KOPT-K1 (cell line): ENCODE measurements at regions not wholly inside any gene's neighbourhood (a gene's known extent, or its start where the extent isn't known, plus 50 kb on each side); places are given as distances from the start of the nearest gene placed in this dataset.
"Not testable (repeated sequence)": the region's sequence is repeated elsewhere in the genome, so short reads cannot be mapped to it uniquely, and the experiment has no call there.

ENCODE experiments used
- H3K27ac ChIP-seq: fragments of 200-600 bp; sonication (generic); 2 replicates; pipeline ENCODE4 v1.5.1; 2016; ENCODE audit warnings: antibody characterized with exemption, mild to moderate bottlenecking, low read depth, low read length; ENCODE audit not compliant: poor library complexity, severe bottlenecking
- H3K36me3 ChIP-seq: fragments of 200-600 bp; sonication (generic); 2 replicates; pipeline ENCODE4 v1.5.1; 2017; ENCODE audit warnings: antibody characterized with exemption, mild to moderate bottlenecking, low read length, moderate library complexity; ENCODE audit not compliant: insufficient read depth
- H3K9me3 ChIP-seq: fragments of 200-600 bp; sonication (generic); 2 replicates; pipeline ENCODE4 v1.5.1; 2017; ENCODE audit warnings: antibody characterized with exemption, low read length, mild to moderate bottlenecking; ENCODE audit not compliant: insufficient read depth, poor library complexity, severe bottlenecking

- not testable (repeated sequence) for H3K9me3 ChIP-seq, H3K36me3 ChIP-seq
- peak overlapping the region; percentile 42 for H3K27ac ChIP-seq
Observed at GRCh38 chrY:3213183-3213582, 278.0 kb downstream of the ZFY start.

- H3K27ac ChIP-seq, result peak overlapping the region; percentile 64
- not testable (repeated sequence) for H3K9me3 ChIP-seq, H3K36me3 ChIP-seq
Observed at GRCh38 chrY:3218134-3218533, 283.0 kb downstream of the ZFY start.

- peak overlapping the region; percentile 64 for H3K27ac ChIP-seq
Observed at GRCh38 chrY:3218559-3218958, 283.4 kb downstream of the ZFY start.

DNA sequence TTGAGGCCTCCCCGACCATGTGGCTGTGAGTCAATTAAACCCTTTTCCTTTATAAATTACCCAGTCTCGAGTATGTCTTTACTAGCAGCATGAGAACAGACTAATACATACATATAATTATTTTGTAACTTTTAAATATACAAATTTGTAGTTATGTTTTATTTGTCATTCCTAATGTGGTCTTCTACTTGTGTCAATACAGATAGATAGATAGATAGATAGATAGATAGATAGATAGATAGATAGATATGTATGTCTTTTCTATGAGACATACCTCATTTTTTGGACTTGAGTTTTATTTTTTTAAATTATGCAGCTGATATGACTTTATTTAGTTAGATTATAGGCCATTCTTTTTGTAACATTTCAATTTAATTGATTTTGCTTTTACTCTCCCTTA is 316.0 kb upstream of the TGIF2LY start:
- H3K9me3 ChIP-seq, H3K27ac ChIP-seq, H3K36me3 ChIP-seq: not testable (repeated sequence)

More at GRCh38 chrY:3218559-3218958, 283.4 kb downstream of the ZFY start:
- H3K9me3 ChIP-seq, H3K36me3 ChIP-seq: not testable (repeated sequence)

GRCh38 chrY:3288063-3288462 is 290.8 kb upstream of the TGIF2LY start:
- H3K36me3 ChIP-seq, H3K9me3 ChIP-seq, H3K27ac ChIP-seq: not testable (repeated sequence)

DNA sequence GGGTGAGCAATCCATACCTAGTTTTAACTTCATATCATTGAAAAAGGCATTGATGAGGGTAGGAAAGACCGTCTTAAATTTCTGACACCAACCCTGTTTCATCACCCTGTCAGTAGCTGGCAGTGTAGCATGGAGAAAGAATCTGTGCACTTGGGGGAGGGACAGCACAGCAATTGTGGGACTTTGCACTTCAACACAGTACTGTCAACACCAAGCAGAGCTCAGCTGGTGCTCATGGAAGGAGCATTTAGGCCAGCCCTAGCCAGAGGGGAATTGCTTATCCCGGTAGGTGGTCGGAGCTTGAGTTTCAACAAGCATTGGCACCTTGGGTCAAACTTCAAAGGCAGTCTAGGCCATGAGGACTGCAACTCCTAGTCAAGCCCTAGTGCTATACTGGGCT is 281.6 kb upstream of the TGIF2LY start:
- not testable (repeated sequence) for H3K36me3 ChIP-seq, H3K27ac ChIP-seq, H3K9me3 ChIP-seq

GRCh38 chrY:3319988-3320387 is 258.9 kb upstream of the TGIF2LY start:
- H3K9me3 ChIP-seq, H3K36me3 ChIP-seq, H3K27ac ChIP-seq: not testable (repeated sequence)

- H3K27ac ChIP-seq, H3K36me3 ChIP-seq, H3K9me3 ChIP-seq: not testable (repeated sequence)
Observed at GRCh38 chrY:3367535-3367934, 211.3 kb upstream of the TGIF2LY start.

- H3K9me3 ChIP-seq, H3K27ac ChIP-seq, H3K36me3 ChIP-seq: not testable (repeated sequence)
Observed at GRCh38 chrY:3368459-3368858, 210.4 kb upstream of the TGIF2LY start.

DNA sequence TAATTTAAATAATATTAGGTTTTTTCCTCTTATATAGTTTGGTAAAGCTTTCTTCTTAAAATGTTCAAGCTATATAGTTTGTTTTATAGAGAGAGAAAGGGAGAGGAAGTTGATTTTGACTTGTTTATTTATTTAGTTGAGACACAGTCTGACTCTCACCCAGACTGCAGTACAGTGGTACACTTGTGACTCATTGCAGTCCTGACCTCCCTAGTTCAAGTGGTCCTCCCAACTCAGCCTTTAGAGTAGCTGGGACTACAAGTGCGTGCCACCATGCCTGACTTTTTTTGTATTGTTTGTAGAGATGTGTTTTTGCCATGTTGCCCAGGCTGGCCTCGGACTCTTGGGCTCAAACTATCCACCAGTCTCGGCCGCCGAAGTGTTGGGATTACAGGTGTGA is 187.4 kb upstream of the TGIF2LY start:
- H3K36me3 ChIP-seq, H3K9me3 ChIP-seq, H3K27ac ChIP-seq: not testable (repeated sequence)

DNA sequence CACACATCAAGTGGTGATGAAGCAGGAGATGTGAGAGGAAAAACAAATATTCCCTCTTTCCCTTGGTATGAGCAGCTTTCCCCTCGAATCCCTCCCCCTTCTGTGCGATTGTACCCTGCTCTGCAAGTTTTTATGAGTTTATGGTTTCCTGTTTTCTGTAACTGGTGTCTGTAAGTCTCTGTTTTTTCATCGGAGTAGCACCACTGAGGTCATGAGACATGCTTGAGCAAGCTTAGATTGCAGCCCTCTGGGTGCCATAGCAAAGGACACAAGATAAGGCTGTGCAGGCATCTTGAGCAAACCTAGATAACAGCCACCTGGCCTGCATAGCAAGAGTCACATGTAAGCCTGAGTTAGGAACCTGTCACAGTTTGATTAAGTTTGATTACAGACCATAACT is 174.6 kb upstream of the TGIF2LY start:
- H3K27ac ChIP-seq, H3K9me3 ChIP-seq, H3K36me3 ChIP-seq: not testable (repeated sequence)

- not testable (repeated sequence) for H3K9me3 ChIP-seq, H3K27ac ChIP-seq, H3K36me3 ChIP-seq
Observed at GRCh38 chrY:3405585-3405984, 173.3 kb upstream of the TGIF2LY start.

DNA sequence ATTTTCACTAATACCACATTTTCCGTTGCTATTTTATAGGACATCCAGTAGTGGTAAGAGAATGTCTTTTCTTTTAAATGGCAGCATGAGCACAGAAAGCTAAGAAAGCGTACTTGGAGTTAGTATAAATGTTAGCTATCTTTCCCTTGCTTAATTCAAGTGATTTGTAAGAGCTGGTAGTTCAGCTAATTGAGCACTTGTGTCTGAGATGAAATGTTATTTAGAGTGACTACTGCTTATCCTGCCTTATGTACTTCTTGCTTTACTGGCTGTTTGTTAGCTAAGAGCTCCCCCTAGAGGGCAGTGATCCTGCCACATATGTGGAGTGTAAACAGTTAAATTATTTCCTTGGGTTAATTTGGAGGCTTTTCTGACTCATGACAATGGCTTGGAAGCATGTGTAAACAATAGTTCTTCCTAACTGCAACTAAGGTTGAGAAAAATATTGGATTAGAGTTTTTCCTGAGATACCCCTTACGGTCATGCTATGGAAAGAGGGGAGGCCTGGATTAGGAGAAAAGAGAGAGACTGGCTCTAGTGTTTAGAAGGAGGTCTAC is 171.9 kb upstream of the TGIF2LY start:
- H3K9me3 ChIP-seq, H3K36me3 ChIP-seq, H3K27ac ChIP-seq: not testable (repeated sequence)

GRCh38 chrY:3410322-3410892 is 168.5 kb upstream of the TGIF2LY start:
- H3K9me3 ChIP-seq, H3K36me3 ChIP-seq, H3K27ac ChIP-seq: not testable (repeated sequence)
